ENCODE measurements at regions not wholly inside any gene's neighbourhood (a gene's known extent, or its start where the extent isn't known, plus 50 kb on each side); places are given as distances from the start of the nearest gene placed in this dataset.

- no peak for TF ChIP-seq CTCF (conservative IDR thresholded peaks at IDR 0.05 in 1 of 2, IDR thresholded peaks at IDR 0.05 in 1 of 2; ENCODE audit: extremely low read depth in 1 of 2, insufficient read depth in 1 of 2, low read depth in 1 of 2, low read length in 2 of 2)
- TF ChIP-seq EZH2 (IDR thresholded peaks at IDR 0.05; ENCODE audit: borderline replicate concordance, low read length) = no peak
Measured at GRCh38 chr6:110557199-110557598, 80.8 kb upstream of the SLC22A16 start.

All from mammary epithelial cell (primary cell).